ENCODE measurements at regions not wholly inside any gene's neighbourhood (a gene's known extent, or its start where the extent isn't known, plus 50 kb on each side); places are given as distances from the start of the nearest gene placed in this dataset.

GRCh38 chr16:6576113-6576512 lies 756.5 kb upstream of the RBFOX1 start:
- ChIA-PET CTCF (no interaction called here), POLR2A (no interaction called here)
- Histone ChIP-seq H3K4me1 (ENCODE audit: control insufficient read depth, insufficient read depth, low read length) (no peaks in the 10 kb centered on the region), H3K4me3 (ENCODE audit: low read depth, low read length) (no peak overlapping the region), H3K36me3 (ENCODE audit: control insufficient read depth in 2 of 2, insufficient read depth in 1 of 2, low read length in 2 of 2) (no peaks in the 10 kb centered on the region), H3K9me3 (ENCODE audit: control insufficient read depth, insufficient read depth, low read depth, low read length) (no peaks in the 10 kb centered on the region), H3K27ac (ENCODE audit: extremely low read depth, low read depth, low read length) (no peak overlapping the region)
- no peak for TF ChIP-seq ZNF184 (tag by site-specific recombination; IDR thresholded peaks at IDR 0.05)

GRCh38 chr16:6574146-6574545 lies 758.5 kb upstream of the RBFOX1 start:
- CTCF ChIA-PET: interaction anchor here (0.6 kb wide), 1 partner anchor 558 kb away, joined by 3 read pairs; no protein-coding TSS in a partner anchor

DNA sequence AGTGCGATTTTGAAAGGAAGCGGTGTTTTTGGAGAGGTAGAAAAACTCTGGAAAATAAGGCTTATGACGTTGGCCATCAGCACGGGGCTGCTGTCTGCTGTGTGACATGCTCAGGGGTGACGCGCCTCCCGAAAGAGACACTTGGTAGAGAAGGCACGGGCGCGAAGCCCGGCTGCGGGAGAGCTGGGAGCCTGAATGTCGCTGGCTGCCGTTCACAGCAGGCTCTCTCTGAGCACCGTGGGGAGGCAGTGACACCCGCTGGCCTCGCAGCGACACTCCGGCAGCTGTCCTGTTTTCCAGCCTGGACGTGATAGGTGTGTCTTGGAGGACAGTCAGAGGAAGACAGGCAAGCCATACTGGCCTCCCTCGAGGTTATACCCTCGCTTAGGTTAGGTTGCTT lies 759.1 kb upstream of the RBFOX1 start:
- Histone ChIP-seq H3K9me3 (ENCODE audit: control insufficient read depth, insufficient read depth, low read depth, low read length) (no peaks in the 10 kb centered on the region), H3K4me1 (ENCODE audit: control insufficient read depth, insufficient read depth, low read length) (no peaks in the 10 kb centered on the region), H3K4me3 (ENCODE audit: low read depth, low read length) (no peak overlapping the region), H3K27ac (ENCODE audit: extremely low read depth, low read depth, low read length) (no peak overlapping the region), H3K36me3 (ENCODE audit: control insufficient read depth in 2 of 2, insufficient read depth in 1 of 2, low read length in 2 of 2) (no peaks in the 10 kb centered on the region)
- ChIA-PET CTCF (interaction anchor here (0.6 kb wide), 1 partner anchor 557 kb away, joined by 3 read pairs; no protein-coding TSS in a partner anchor), POLR2A (no interaction called here)
- TF ChIP-seq ZNF175 (tag by site-specific recombination; IDR thresholded peaks at IDR 0.05) (no peak), SETDB1 (IDR thresholded peaks at IDR 0.05; ENCODE audit: insufficient read length, low read length) (no peak), ZBTB1 (tag by site-specific recombination; IDR thresholded peaks at IDR 0.05) (no peak), ZNF76 (tag by site-specific recombination; IDR thresholded peaks at IDR 0.05; ENCODE audit: borderline replicate concordance, low read depth) (no peak), ZNF776 (tag by site-specific recombination; IDR thresholded peaks at IDR 0.05; ENCODE audit: borderline replicate concordance) (no peak)

More at GRCh38 chr16:6574146-6574545, 758.5 kb upstream of the RBFOX1 start:
- Histone ChIP-seq H3K36me3 (ENCODE audit: control insufficient read depth in 2 of 2, insufficient read depth in 1 of 2, low read length in 2 of 2) (no peaks in the 10 kb centered on the region), H3K4me1 (ENCODE audit: control insufficient read depth, insufficient read depth, low read length) (no peaks in the 10 kb centered on the region), H3K27ac (ENCODE audit: extremely low read depth, low read depth, low read length) (no peak overlapping the region), H3K9me3 (ENCODE audit: control insufficient read depth, insufficient read depth, low read depth, low read length) (no peaks in the 10 kb centered on the region), H3K4me3 (ENCODE audit: low read depth, low read length) (no peak overlapping the region)
- POLR2A ChIA-PET: no interaction called here
- TF ChIP-seq ZNF223 (tag by site-specific recombination; IDR thresholded peaks at IDR 0.05) (no peak), ZNF202 (tag by site-specific recombination; IDR thresholded peaks at IDR 0.05; ENCODE audit: borderline replicate concordance) (no peak), ZNF416 (tag by site-specific recombination; IDR thresholded peaks at IDR 0.05) (no peak), RBAK (tag by site-specific recombination; IDR thresholded peaks at IDR 0.05) (no peak), ZFP69B (tag by site-specific recombination; IDR thresholded peaks at IDR 0.05) (no peak), ZNF658 (tag by site-specific recombination; IDR thresholded peaks at IDR 0.05) (no peak), ZNF433 (tag by site-specific recombination; IDR thresholded peaks at IDR 0.05; ENCODE audit: low read depth) (no peak), ZNF155 (tag by site-specific recombination; IDR thresholded peaks at IDR 0.05) (no peak), ZNF629 (tag by site-specific recombination; IDR thresholded peaks at IDR 0.05) (no peak), SP2 (tag by site-specific recombination; IDR thresholded peaks at IDR 0.05) (no peak), ZSCAN4 (tag by site-specific recombination; IDR thresholded peaks at IDR 0.05) (no peak), ZFP37 (tag by site-specific recombination; IDR thresholded peaks at IDR 0.05) (no peak), ZNF768 (tag by site-specific recombination; IDR thresholded peaks at IDR 0.05) (no peak), ZNF394 (tag by site-specific recombination; IDR thresholded peaks at IDR 0.05; ENCODE audit: borderline replicate concordance) (no peak), EGR2 (tag by site-specific recombination; IDR thresholded peaks at IDR 0.05; ENCODE audit: low read depth) (no peak), ZIC2 (tag by site-specific recombination; IDR thresholded peaks at IDR 0.05) (no peak), ZNF175 (tag by site-specific recombination; IDR thresholded peaks at IDR 0.05) (no peak), GLI4 (tag by site-specific recombination; IDR thresholded peaks at IDR 0.05) (no peak), SALL2 (tag by site-specific recombination; IDR thresholded peaks at IDR 0.05; ENCODE audit: borderline replicate concordance) (no peak), KLF1 (tag by site-specific recombination; IDR thresholded peaks at IDR 0.05) (no peak)

All from HEK293 (cell line).